Keratinocyte (primary cell): ENCODE measurements at regions not wholly inside any gene's neighbourhood (a gene's known extent, or its start where the extent isn't known, plus 50 kb on each side); places are given as distances from the start of the nearest gene placed in this dataset.

Experiments used
- DNase-seq: peaks from one replicate; pipeline ENCODE4 v3.0.0-alpha.2; 2011; ENCODE audit warnings: low read depth, missing footprints, low spot score
- FAIRE-seq: peaks from 2 replicates; lab custom pipeline; 2011; peaks lifted over from hg19 to GRCh38; lab: Jason Lieb, UNC
- H2AFZ ChIP-seq: 2 replicates; pipeline ENCODE4 v1.6.0; 2012; ENCODE audit warnings: low read length, control low read depth, inconsistent platforms; ENCODE audit not compliant: control insufficient read depth
- H3K27ac ChIP-seq: 2 replicates; pipeline ENCODE4 v1.5.1; 2011; ENCODE audit warnings: low read length; ENCODE audit not compliant: control insufficient read depth, insufficient read depth
- H3K27me3 ChIP-seq: 3 replicates; pipeline ENCODE4 v1.6.0; 2011; ENCODE audit warnings: low read length; ENCODE audit not compliant: control insufficient read depth, insufficient read depth; ENCODE audit errors: extremely low read depth
- H3K36me3 ChIP-seq, 2 experiments: 2 replicates in 1 of 2; 3 replicates in 1 of 2; pipeline ENCODE4 v1.5.1; 2011; ENCODE audit warnings: low read length in 2 of 2, mild to moderate bottlenecking in 1 of 2; ENCODE audit not compliant: control insufficient read depth in 2 of 2, insufficient read depth in 2 of 2; ENCODE audit errors: extremely low read depth in 1 of 2
- H3K4me1 ChIP-seq: 3 replicates; pipeline ENCODE4 v1.5.1; 2011; ENCODE audit warnings: low read length; ENCODE audit not compliant: control insufficient read depth, insufficient read depth; ENCODE audit errors: extremely low read depth
- H3K4me2 ChIP-seq: 3 replicates; pipeline ENCODE4 v1.6.0; 2011; ENCODE audit warnings: low read depth, low read length; ENCODE audit not compliant: control insufficient read depth, insufficient read depth; ENCODE audit errors: extremely low read depth
- H3K4me3 ChIP-seq, 3 experiments: fragments of 200-600 bp in 1 of 3; sonication (generic) in 1 of 3; 2 replicates in 2 of 3; 3 replicates in 1 of 3; pipeline ENCODE4 v1.5.1; 2011 to 2016; ENCODE audit warnings: low read length in 3 of 3, mild to moderate bottlenecking in 3 of 3, control low read depth in 2 of 3, inconsistent platforms in 1 of 3, low read depth in 1 of 3, mixed read lengths in 1 of 3, mixed run types in 1 of 3, moderate library complexity in 1 of 3; ENCODE audit not compliant: control insufficient read depth in 2 of 3, insufficient read depth in 2 of 3; ENCODE audit errors: extremely low read depth in 1 of 3
- H3K79me2 ChIP-seq: 2 replicates; pipeline ENCODE4 v1.6.0; 2012; ENCODE audit warnings: low read length; ENCODE audit not compliant: control insufficient read depth, insufficient read depth
- H3K9ac ChIP-seq: 3 replicates; pipeline ENCODE4 v1.6.0; 2011; ENCODE audit warnings: low read length; ENCODE audit not compliant: control insufficient read depth, insufficient read depth; ENCODE audit errors: extremely low read depth
- H3K9me1 ChIP-seq: 3 replicates; pipeline ENCODE4 v1.6.0; 2011; ENCODE audit warnings: low read length; ENCODE audit not compliant: control insufficient read depth, insufficient read depth; ENCODE audit errors: extremely low read depth
- H3K9me3 ChIP-seq: 2 replicates; pipeline ENCODE4 v1.5.1; 2012; ENCODE audit warnings: low read depth, low read length; ENCODE audit not compliant: control insufficient read depth
- H4K20me1 ChIP-seq: 3 replicates; pipeline ENCODE4 v1.6.0; 2011; ENCODE audit warnings: low read length; ENCODE audit not compliant: control insufficient read depth, insufficient read depth; ENCODE audit errors: extremely low read depth
- CTCF ChIP-seq, 3 experiments: IDR thresholded peaks in 1 of 3; conservative IDR thresholded peaks in 1 of 3; optimal IDR thresholded peaks in 1 of 3; 2 replicates in 2 of 3; 3 replicates in 1 of 3; pipeline versions ENCODE3 to v1.5.1; 2011; ENCODE audit warnings: low read length in 3 of 3, mild to moderate bottlenecking in 3 of 3, moderate library complexity in 2 of 3, control low read depth in 1 of 3, inconsistent platforms in 1 of 3; ENCODE audit not compliant: insufficient read depth in 2 of 3; ENCODE audit errors: extremely low read depth in 1 of 3
- EZH2 ChIP-seq: IDR thresholded peaks from one replicate; pipeline ENCODE4 v1.6.1; 2012; ENCODE audit warnings: inconsistent platforms, mild to moderate bottlenecking, low read length, moderate library complexity
- dilution Hi-C: fragments of 300-500 bp; cut with MboI; formaldehyde crosslinking; loops from one replicate; pipeline ENCODE4 v1.7.0; 2020; ENCODE audit warnings: low sequenced_read_pairs; ENCODE audit not compliant: extremely low pct_ligation_motif_present

- Histone ChIP-seq H3K9me3 (no peaks in the 10 kb centered on the region), H3K79me2 (no peaks in the 10 kb centered on the region), H2AFZ (no peak overlapping the region), H3K36me3 (no peaks in the 10 kb centered on the region), H3K4me3 (no peak overlapping the region), H3K27ac (no peak overlapping the region), H3K9me1 (no peaks in the 10 kb centered on the region), H3K27me3 (no peaks in the 10 kb centered on the region), H3K4me1 (no peaks in the 10 kb centered on the region), H3K9ac (no peak overlapping the region), H3K4me2 (no peak overlapping the region), H4K20me1 (no peaks in the 10 kb centered on the region)
- DNase-seq (no peak), FAIRE-seq (no peak)
- dilution Hi-C loops, result no loop called here
- no peak for TF ChIP-seq EZH2
- no peak for TF ChIP-seq CTCF (optimal IDR thresholded peaks at IDR 0.05 in 1 of 3, IDR thresholded peaks at IDR 0.05 in 1 of 3, conservative IDR thresholded peaks at IDR 0.05 in 1 of 3; ENCODE audit: extremely low read depth in 1 of 3, insufficient read depth in 2 of 3, low read length in 3 of 3)
Observed at GRCh38 chr10:107565014-107565413, 400.5 kb upstream of the SORCS1 start.

GRCh38 chr10:107561136-107561650 is 396.7 kb upstream of the SORCS1 start:
- H3K4me1 ChIP-seq, result no peaks in the 10 kb centered on the region
- no peaks in the 10 kb centered on the region for H3K9me3 ChIP-seq
- no peak overlapping the region for H3K9ac ChIP-seq
- dilution Hi-C loops, result no loop called here
- H3K9me1 ChIP-seq, result no peaks in the 10 kb centered on the region
- FAIRE-seq (no peak), DNase-seq (no peak)
- no peak overlapping the region for H3K4me3 ChIP-seq
- H2AFZ ChIP-seq, result no peak overlapping the region
- H3K27ac ChIP-seq, result no peak overlapping the region
- no peak overlapping the region for H3K4me2 ChIP-seq
- no peaks in the 10 kb centered on the region for H4K20me1 ChIP-seq
- no peaks in the 10 kb centered on the region for H3K36me3 ChIP-seq
- TF ChIP-seq CTCF (optimal IDR thresholded peaks at IDR 0.05 in 1 of 3, IDR thresholded peaks at IDR 0.05 in 1 of 3, conservative IDR thresholded peaks at IDR 0.05 in 1 of 3; ENCODE audit: extremely low read depth in 1 of 3, insufficient read depth in 2 of 3, low read length in 3 of 3) (no peak), EZH2 (no peak)
- H3K27me3 ChIP-seq, result no peaks in the 10 kb centered on the region
- no peaks in the 10 kb centered on the region for H3K79me2 ChIP-seq
